ENCODE measurements at regions not wholly inside any gene's neighbourhood (a gene's known extent, or its start where the extent isn't known, plus 50 kb on each side); places are given as distances from the start of the nearest gene placed in this dataset.

- no peak for DNase-seq
These were observed 313.5 kb downstream of the TLE4 start for GRCh38 chr9:79885093-79885857.

GRCh38 chr9:79884546-79884945, 312.8 kb downstream of the TLE4 start:
- DNase-seq = no peak

DNA sequence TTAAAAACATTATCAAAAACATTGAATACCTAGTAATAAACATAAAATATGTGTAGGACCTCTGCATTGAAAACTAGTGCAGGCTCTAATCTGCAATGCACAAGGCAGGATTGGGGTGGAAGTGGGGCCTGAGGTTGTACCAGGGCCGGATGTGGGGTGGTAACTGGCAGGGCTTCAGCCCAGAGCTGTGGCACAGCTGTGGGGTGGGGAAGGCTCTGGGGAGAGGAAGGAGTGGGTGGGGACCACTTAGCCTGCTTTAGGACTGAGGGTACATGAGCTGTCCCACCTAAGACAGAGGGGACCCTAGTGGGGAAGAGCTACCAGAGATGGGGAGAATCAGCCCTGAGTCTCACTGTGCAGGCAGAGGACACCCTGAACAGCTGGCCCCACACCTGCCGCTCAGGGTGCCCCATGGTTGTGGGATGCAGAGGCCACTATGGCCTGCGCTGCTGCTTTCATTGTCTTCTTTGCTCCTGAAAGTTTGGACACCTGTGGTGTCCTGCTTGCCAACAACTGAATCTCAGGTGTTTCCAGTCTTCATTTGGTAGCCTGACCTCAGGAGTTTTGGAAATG, 311.4 kb downstream of the TLE4 start:
- no peak for DNase-seq

DNA sequence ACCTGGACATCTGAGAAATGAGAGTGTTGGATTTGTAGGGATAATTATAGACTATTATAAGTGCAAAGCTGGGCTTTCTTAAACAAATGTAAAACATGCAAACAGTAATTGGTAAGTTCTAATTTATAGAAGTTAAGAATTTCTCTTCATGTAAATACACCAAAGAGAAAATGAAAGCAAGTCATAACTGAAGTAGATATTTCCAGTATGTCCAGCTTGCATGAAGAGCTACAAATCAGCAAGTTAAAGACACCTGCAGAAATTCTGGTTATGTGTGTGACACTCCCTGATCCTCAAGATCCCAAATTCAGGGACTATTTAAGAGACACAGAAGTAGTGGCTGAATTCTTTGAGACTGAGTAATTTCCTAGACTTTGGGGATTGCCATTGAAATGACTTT, 308.9 kb downstream of the TLE4 start:
- no peak for DNase-seq

DNA sequence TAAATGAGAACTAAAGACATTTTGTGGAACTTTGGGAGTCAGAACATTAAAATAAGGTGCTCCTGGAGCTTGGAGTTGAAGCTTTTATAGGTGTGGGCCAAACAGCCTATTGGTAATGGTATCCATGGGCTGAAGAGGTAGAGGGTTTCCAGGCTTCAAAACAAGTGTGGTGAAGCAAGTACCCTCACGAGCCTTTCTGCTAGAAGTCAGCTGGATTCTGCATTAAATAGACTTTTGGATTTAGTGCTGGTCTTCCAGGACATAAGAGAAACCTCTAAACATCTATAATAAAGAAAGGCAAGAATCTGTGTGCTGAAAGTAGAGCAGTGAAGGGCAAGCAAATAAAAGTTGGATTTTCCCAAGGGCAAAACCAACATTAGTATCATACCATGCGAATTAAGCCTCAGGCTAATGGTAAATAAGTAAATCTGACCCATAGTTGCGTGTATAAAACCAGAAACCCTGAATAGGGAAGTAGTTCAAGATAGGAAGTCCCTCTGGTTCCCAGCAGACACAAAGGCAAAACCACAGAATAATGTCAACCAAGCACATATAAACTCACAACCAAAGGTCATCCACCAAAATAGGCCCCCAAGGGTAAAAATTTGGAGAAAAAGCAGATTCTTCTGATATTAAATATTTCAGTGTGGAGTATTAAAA, 306.3 kb downstream of the TLE4 start:
- DNase-seq = no peak

- DNase-seq = no peak
These were observed 296.9 kb downstream of the TLE4 start for GRCh38 chr9:79868567-79869189.

DNA sequence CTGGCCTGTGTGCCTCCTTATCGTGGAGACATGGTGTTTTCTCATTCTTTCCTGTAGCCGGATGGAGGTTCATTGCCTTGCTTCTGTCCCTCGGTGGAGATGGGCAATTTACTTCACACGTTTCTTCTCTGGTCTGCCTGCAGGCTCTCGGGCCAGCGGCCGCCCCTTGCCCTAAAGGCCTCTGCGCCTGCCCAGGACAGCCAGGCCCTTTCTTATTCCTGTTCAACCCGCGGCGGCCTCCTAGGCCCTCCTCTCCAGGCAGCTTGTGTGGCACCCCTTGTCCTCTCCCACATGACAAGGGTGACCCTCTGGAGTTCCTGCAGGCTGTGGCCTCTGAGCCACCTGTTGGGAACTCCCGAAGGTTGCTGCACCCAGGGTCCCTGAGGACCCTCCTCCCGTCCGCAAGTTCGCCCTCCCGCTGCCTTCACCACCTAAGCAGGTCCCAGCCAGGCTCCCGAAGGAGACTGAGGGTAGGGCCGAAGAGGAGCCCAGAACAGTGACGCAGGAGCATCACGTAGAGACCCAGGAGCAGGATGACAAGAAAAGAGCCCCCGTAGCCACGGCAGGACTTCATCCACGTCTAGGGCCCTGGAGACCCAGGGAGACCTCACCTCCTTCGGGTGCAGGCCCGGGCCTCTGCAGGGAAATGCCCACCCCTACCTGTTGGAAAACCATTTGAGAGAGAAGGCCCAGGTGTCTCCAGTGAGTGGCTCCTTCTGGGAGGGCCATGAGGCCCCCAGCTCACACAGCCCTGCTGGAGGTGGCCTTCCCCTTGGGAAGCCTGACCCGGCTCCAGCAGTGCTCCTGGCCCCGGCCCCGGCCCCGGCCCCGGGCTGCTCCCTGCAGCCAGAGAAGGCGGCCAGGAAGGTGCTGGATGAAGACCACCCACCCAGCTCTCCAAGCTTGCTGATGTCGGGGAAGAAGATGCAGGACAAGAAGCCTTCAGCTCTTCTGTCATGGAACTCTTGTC, 291.4 kb downstream of the TLE4 start:
- no peak for DNase-seq

- DNase-seq = peak; percentile 1
These were observed 286.7 kb downstream of the TLE4 start for GRCh38 chr9:79858508-79858907.

- no peak for DNase-seq
These were observed 285.4 kb downstream of the TLE4 start for GRCh38 chr9:79857188-79857587.

DNA sequence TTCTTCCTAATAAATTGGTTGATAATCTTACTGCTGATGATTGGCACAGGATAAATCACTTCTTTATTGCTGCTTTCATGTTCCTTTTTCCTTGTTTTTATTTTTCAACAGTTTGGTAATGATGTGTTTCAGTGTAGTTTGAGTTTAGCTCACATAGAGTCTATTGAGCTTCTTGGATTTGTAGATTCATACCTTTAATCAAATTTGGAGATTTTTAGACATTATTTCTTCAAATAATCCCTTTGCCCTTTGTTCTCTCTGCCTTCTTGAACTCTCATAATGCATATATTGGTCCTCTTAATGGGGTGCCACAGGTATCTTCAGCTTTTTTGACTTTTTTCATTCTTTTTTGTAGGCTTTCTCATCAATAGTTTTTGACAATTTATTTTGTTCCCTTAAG, 275.3 kb downstream of the TLE4 start:
- no peak for DNase-seq

- no peak for DNase-seq
These were observed 258.0 kb downstream of the TLE4 start for GRCh38 chr9:79829566-79830302.

GRCh38 chr9:79824265-79824664, 252.5 kb downstream of the TLE4 start:
- DNase-seq = no peak

GRCh38 chr9:79817438-79818004, 245.8 kb downstream of the TLE4 start:
- no peak for DNase-seq

DNA sequence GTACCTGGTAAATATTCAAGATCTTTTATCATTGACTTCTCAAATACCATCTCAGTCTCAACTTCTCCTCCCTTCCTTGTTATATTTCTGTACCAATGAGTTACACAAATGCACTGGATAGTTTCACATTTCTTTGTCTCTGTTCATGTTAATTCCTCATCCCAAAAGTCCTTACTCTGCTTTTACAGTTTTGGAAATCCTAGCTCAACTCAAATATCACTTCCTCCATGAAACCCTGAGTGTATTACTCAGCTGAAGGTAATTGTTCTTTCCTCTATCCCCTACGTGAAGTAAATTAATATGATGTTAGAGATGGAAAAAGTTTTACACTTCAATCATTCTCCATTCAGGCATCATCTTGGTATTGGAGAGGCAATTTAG, 241.5 kb downstream of the TLE4 start:
- no peak for DNase-seq

DNA sequence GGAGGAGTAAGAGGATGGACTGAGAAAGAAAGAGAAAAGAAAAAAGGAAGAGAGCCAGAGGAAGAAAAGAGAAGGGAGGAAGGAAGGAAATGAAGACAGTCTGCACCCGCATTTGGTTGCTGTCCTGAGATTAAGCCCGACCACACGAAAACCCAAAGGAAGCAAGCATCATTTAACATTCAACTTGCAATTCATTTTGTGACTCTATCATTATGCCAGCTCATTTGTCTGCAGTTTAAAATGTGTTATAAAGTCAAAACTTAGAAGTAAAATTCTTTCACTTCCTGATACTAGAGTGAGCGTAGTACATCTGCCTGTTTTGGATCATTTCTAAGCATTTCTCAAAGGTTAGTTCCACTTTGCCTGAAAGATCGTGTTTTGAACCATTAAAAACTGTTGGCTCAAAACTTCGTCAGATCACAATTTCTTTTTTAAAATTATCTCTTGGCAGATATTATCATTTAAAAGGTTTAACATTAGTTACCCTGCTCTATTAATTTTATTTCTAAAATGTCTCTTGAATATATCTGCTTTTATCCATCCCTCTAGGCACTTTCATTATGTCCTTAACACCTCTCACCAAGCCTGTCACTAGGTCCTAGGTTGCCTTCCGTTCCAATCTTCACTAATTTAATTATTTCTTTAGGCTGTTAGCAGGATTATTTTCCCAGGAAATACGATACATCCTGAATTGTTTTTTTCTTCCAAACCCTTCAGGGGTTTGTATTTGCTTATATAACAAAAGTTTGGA, 240.9 kb downstream of the TLE4 start:
- no peak for DNase-seq

- no peak for DNase-seq
These were observed 240.3 kb downstream of the TLE4 start for GRCh38 chr9:79812099-79812498.

DNA sequence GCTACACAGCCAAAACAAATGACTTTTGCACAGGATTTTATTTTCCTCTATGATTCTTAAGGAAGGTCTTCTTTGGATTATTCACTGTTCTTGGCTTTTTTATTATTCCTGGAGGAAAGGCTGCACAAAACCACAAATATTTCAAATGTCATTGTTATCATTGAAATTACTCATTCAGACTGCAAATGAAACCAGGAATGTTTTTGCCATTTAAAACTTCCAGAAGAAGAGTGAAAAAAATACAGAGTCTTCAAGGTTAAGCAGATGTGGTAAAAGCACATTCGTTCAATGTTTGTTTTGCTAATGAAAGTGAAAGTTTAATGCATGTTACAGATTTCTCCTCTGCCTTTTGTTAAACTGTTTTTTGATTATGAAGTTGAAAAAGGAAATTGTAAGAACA, 238.2 kb downstream of the TLE4 start:
- no peak for DNase-seq

GRCh38 chr9:79809316-79809876, 237.6 kb downstream of the TLE4 start:
- DNase-seq = no peak

DNA sequence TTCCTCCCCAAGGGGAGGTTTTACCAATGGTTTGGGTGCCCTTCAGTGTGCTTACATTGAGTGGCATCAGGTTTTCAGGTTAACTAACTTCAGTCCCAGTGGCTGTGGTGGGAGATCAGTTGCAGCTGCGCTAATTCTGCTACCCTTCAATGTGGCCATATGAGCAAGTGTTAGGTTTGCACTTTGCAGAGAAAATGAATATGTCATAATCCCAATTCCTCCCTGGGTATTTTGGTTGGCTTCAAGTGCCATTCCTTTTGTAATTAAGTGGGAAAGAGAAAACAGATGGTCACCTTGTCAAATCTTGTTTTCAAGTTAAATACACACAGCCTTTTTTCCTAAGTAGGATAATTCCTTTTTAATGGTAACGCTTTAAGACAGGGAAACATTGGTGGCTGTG, 236.2 kb downstream of the TLE4 start:
- DNase-seq = no peak

GRCh38 chr9:79806086-79806485, 234.3 kb downstream of the TLE4 start:
- no peak for DNase-seq

DNA sequence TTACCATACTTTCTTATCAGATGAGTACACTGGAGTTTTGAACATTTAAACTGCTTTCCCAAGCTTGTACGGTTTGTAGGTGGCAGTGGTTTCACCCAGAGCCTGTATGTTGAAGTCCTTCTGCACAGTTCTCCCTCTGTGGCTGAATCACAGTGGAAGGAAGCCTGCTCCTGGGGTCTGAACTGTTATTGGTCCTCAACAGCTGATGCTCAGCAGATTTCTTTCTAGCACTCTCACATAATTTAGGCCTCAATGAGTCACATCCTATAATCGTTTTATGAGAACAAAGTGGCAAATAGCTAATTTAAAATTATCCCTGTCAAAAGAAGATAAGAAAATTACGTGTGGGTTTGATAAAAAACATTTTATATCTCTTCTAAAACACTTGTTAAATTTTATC, 229.7 kb downstream of the TLE4 start:
- no peak for DNase-seq

Data from NCI-H2107 (cell line).